Hematopoietic multipotent progenitor cell treated with erythropoietin and hydrocortisone succinate and interleukin-3 and kit ligand, for 15 days (in vitro differentiated cells): ENCODE measurements at regions not wholly inside any gene's neighbourhood (a gene's known extent, or its start where the extent isn't known, plus 50 kb on each side); places are given as distances from the start of the nearest gene placed in this dataset.
"Not testable (repeated sequence)": the region's sequence is repeated elsewhere in the genome, so short reads cannot be mapped to it uniquely, and the experiment has no call there.

ENCODE experiments used
- DNase-seq: peaks from one replicate; pipeline ENCODE4 v3.0.0-alpha.2; 2015; ENCODE audit warnings: low spot score

DNA sequence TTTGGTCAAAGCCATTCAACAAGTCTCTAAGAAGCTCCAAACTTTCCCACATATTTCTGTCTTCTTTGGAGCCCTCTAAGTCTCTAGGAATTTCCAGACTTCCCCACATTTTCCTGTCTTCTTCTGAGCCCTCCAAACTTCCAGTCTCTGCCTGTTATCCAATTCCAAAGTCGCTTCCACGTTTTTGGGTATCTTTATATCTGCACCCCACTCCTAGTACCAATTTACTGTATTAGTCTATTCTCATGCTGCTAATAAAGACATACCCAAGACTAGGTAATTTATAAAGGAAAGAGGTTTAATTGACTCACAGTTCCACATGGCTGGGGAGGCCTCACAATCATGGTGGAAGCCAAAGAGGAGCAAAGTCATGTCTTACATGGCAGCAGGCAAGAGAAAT lies 182.9 kb upstream of the ARRDC3 start:
- DNase-seq = not testable (repeated sequence)

- no peak for DNase-seq
These were observed 179.8 kb upstream of the ARRDC3 start for GRCh38 chr5:91562922-91563321.

- no peak for DNase-seq
These were observed 158.6 kb upstream of the ARRDC3 start for GRCh38 chr5:91541696-91542095.

- no peak for DNase-seq
These were observed 155.1 kb upstream of the ARRDC3 start for GRCh38 chr5:91538179-91538578.

GRCh38 chr5:91535499-91535898 lies 152.4 kb upstream of the ARRDC3 start:
- DNase-seq = no peak

- DNase-seq = no peak
These were observed 151.2 kb upstream of the ARRDC3 start for GRCh38 chr5:91534332-91534731.

DNA sequence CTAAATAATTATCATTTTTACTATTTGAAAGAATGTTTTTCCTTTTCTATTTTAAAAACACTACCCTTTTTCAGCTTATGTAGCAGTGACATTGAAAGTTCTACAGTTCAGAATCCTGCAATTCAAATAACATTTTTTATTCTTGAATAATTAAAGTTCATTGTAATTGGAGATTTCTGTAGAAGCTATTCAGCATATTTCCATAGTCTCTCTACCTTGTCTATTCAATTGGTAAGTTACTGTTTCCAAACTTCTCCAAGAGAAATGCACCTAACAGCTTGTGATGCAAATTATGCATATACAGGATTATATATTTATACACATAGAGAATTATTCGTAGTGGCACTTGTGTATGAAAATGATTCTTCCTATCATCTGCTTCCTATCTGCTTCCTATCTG lies 149.7 kb upstream of the ARRDC3 start:
- DNase-seq = no peak

DNA sequence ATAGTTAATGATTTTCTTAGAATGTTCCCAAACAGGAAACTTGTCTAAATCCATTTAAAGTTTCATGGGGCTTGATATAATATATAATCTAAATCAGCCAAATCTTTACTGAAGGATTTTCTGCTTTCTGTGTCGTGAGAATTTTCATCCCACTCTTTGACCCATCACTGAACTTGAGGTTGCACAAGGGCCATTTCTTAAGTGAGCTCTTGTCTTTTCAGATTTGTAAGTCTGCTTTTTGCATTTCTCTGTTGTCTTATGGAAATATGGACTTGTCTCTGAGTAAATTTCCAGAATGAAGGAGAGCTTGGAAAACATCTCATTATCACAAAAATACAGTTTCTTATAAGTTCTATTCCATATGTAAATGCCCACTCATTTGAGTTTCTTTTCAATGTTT lies 149.2 kb upstream of the ARRDC3 start:
- DNase-seq = no peak

DNA sequence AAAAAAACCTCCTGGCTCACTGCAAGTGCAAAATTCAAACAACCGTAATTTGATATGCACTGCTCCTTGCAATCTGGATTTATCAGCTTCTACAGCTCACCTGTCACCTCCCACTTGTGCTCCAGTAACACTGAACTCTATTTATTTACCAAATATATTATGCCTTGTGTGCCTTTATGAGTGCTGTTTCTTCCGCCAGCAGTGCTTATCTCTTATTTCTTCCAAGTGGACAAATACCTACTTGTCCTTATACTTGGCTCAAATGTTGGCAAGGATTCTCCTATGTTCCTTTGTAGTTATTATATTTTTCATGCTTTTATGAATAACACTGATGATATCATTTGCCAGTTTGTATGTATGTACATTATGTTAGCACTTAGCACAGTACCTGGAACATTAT lies 145.7 kb upstream of the ARRDC3 start:
- no peak for DNase-seq

DNA sequence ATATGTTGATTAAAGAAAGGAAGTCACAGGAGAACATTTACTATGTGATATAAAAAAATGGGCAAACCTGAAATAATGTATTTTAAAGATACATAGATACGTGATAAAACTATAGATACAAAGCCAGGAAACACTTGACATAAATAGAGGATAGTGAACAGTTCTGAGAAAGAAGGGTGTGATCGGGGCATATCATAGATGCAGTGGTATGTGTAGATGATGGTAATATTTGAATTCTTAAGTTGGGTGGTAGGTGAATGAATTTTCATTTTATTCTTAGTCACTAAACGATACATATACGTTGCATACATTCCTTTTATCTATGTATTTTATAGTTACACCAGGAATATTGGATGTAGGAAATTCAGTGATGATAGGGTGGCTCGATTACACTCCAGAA lies 138.7 kb upstream of the ARRDC3 start:
- DNase-seq = no peak

DNA sequence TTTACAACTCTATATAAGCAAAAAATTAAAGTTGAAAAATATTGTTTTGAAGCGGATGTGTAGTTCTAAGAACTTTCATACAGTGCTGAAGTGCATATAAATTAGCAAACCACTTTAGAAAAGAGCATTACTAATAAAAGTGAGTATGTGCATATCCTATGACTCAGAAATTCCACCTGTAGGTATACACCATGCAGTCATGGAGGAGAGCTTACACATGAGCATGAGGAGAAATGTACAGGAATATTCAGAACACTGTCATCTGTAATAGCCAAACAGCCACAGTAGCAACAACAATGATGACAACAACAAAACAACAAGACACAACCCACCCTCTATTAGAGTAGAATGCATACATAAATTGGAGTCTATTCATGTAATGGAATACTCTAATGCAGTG lies 138.2 kb upstream of the ARRDC3 start:
- no peak for DNase-seq

- DNase-seq = no peak
These were observed 131.3 kb upstream of the ARRDC3 start for GRCh38 chr5:91514400-91514799.

GRCh38 chr5:91503321-91503720 lies 120.2 kb upstream of the ARRDC3 start:
- DNase-seq = no peak

DNA sequence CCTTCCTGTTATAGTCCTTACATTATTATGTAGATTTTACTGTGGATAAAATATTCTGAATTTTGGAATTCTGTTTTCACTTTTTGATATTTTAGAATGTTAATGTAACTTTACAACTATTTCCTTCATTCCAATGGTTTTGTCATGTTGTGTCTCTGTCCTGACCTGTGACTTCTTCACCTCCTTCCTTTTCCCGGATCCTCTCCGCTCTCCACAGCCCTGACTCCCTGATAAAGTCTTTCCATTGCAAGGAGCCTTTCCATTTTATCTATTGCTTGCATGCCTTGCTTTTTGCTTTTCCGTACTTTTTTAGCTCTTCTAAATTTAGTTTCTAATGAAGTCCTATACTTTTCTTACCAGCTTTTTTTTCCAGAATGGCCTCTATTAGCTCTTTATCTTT lies 117.6 kb upstream of the ARRDC3 start:
- no peak for DNase-seq

DNA sequence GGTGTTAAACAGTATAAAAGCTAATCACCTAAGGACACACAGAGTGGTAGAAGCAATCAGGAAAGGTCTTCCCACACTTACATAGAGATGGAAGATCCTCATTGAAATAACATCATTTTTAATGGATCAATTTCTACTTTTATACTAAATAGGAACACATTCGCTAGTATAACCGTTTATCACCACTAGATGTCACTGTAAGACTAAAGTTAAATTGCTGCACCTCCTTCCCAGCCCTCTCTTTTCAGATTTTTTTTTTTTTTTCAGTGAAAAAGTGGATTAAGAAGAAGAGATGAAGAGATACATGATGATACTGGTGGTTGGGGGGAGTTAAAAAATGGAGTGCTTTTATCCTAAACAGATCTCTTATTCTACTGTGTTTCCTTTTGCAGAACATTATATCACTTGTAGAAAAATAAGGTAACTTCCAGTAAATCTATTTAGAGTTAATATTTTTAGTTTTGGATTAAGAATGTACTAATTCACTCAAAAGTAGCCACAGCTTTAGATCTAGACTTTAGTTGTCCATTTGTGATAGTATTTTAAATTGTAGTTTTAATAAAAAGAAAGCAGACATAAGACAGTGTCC lies 116.9 kb upstream of the ARRDC3 start:
- peak; percentile 12 for DNase-seq

- no peak for DNase-seq
These were observed 112.6 kb upstream of the ARRDC3 start for GRCh38 chr5:91495699-91496098.

DNA sequence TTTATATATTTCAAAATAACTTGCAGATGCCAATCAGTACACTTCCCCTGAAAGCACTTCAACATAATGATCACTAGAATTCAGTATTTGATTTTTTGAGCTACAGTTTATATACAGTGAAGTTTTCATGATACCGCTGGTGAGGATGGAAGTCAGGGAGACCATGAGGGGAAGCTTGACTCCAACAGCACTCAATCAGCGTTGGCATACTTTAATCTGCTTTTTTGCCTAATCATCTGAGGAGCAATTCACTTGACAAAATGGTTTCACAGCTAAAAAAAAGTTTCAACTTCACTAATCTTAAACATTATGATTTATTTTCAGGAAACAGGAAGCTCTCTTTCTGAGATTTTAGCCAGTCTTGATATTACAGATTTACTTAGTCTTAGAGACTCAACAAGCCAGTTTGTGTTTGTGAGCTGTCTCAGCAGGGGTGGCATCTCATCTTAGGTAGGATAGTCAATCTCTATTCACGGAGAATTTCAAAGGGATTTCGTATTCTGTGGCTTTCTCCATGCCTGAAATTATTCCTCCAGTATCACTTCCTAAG lies 111.4 kb upstream of the ARRDC3 start:
- no peak for DNase-seq

DNA sequence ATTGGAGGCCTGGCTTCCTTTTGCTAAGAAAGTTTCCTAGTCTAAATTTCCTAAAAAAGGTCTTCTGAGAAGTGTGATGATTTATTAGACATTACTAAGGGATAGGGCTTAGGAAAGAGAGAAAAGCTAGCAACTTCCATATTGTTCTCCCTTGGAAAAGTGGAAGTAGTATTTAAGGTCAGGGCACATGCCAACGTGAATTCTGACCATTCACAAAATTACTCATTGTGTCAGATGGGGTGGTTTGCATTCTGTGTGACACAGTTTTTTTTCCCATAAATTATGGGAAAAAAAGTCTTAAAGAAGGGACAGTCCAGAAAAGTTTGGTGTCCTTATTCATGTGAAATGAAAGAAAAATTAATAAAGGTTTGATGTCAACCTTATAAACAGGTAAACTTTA lies 110.0 kb upstream of the ARRDC3 start:
- DNase-seq = no peak

- no peak for DNase-seq
These were observed 108.1 kb upstream of the ARRDC3 start for GRCh38 chr5:91491229-91491628.

DNA sequence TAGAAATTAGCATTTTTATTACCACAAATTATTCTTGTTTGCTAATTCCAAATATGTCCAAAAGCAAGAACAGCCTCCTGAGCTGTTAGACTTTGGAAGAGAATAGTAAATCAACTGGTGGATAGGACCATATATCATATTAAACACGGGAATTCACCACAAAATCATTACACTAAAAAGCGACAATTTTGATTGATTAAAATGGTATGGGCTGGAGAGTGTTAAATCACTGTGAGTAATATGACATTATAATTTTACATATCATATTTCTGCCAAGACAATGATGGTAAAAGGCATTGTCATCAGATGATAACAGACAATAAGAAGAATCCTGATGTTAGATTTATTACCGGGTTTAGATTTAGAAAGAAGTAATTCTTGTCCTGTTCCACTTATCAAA lies 107.2 kb upstream of the ARRDC3 start:
- no peak for DNase-seq

DNA sequence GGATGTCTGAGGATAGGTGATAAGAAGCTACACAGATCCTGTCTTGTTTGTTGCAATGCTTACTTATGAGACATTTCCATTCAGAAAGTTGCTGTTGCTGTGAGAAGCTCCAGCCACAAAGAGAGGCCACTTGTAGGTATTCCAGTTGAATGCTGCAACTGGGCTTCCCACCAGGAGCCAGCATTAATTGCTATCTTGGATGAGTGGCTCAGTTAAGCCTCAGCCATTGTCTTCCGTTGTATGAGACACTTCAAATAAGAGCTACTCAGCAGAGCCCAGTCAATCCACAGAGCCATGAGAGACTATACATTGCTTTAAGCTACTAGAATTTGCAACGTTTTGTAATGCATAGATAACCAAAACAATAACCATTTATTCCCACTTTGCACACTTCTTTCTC lies 104.3 kb upstream of the ARRDC3 start:
- DNase-seq = no peak

DNA sequence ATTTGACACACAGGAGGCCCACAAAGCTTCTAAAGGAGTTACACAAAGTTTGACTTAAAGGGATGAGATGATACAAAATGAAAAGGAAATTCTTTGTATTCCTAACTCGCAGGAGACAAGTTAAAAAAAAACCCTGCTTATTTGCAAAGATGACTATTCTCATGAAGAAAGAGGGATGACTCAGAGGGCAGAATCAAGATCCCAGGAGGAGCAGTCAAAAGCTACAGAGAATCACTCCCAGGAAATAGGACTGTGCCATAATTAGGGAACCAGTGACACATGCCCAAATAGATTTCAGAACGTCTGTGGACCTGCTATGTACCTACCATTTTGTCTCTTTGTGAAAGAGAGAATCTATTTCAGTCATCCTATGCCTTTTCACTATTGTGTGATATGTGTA lies 103.5 kb upstream of the ARRDC3 start:
- DNase-seq = no peak

- DNase-seq = no peak
These were observed 101.5 kb upstream of the ARRDC3 start for GRCh38 chr5:91484662-91485061.

DNA sequence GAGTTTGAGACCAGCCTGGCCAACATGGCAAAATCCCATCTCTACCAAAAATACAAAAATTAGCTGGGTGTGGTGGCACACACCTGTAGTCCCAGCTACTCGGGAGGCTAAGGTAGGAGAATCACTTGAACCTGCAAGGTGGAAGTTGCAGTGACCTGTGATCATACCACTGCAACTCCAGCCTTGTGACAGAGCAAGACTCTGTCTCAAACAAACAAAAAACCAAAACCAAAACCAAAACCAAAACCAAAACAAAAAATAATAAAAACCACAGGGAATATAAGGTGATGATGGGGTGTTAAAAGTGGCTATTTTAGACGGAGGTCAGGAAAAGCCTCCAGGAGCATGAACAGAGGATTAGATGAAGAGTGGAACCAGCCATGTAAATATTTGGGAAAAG lies 96.3 kb upstream of the ARRDC3 start:
- not testable (repeated sequence) for DNase-seq

DNA sequence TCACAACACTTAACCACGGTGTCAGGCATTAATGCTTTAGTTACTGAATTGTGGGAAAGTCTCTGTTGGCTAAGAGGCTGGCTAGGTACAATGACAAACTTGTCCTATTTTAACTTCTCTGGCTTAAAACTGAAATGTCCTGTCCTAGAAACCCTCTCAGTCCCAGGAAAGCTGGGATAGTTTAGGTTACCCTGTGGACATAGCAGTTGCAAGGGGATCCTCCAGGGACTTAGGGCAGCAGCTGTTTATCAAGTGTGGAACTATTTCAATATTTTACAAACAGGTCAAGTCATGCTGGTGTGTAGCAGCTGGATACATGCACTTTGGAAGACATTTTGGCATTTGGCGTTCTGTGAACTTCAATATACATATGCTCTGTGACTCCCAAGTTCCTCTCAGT lies 95.0 kb upstream of the ARRDC3 start:
- DNase-seq = no peak
